Mucosa of descending colon (tissue), 3 donors: ENCODE measurements at regions not wholly inside any gene's neighbourhood (a gene's known extent, or its start where the extent isn't known, plus 50 kb on each side); places are given as distances from the start of the nearest gene placed in this dataset.

ENCODE experiments used
- ATAC-seq: fragments of 200-7000 bp; cut with Tn5 transposase; one replicate; pipeline ENCODE4 v1.9.1; 2020; ENCODE audit warnings: mild to moderate bottlenecking, moderate library complexity
- DNase-seq, 3 donors: peaks; one replicate each; pipeline ENCODE4 v3.0.0-alpha.2; 2020
- H3K36me3 ChIP-seq: fragments of 200-600 bp; one replicate; pipeline ENCODE4 v1.8.0; 2021; ENCODE audit warnings: low read depth, mild to moderate bottlenecking
- H3K4me1 ChIP-seq: fragments of 200-600 bp; one replicate; pipeline ENCODE4 v1.8.0; 2021; ENCODE audit warnings: low read depth, mild to moderate bottlenecking
- H3K4me3 ChIP-seq: fragments of 200-600 bp; one replicate; pipeline ENCODE4 v1.8.0; 2021; ENCODE audit warnings: mild to moderate bottlenecking
- H3K9me3 ChIP-seq: fragments of 200-600 bp; one replicate; pipeline ENCODE4 v1.8.0; 2021; ENCODE audit warnings: mild to moderate bottlenecking
- CTCF ChIP-seq: fragments of 200-600 bp; IDR thresholded peaks from one replicate; pipeline ENCODE4 v1.8.0; 2022; ENCODE audit warnings: antibody characterized with exemption, mild to moderate bottlenecking
- intact Hi-C, 2 donors: fragments of 100-400 bp; cut with DNase I in 1 of 2; cut with micrococcal nuclease in 1 of 2; formaldehyde crosslinking; loops; one replicate each; pipeline versions ENCODE4 v1.11.0 to v1.11.1; 2022; cut with DNase I, micrococcal nuclease
- donor health status: DM: no; HTN: no; CAD: no; lungs with moderate emphysema.
- donor health status: DM: no; HTN: no; CAD: no.
- donor health status: DM: no; HTN: yes; CAD: no.

GRCh38 chr12:125690841-125691240 is 625.6 kb downstream of the AACS start:
- H3K9me3 ChIP-seq, result no peaks in the 10 kb centered on the region
- no peak for TF ChIP-seq CTCF
- H3K4me1 ChIP-seq, result no peaks in the 10 kb centered on the region
- ATAC-seq, result no peak
- H3K4me3 ChIP-seq, result no peak overlapping the region
- intact Hi-C loops, result no loop called here
- H3K36me3 ChIP-seq, result no peaks in the 10 kb centered on the region
- no peak for DNase-seq

GRCh38 chr12:125696054-125696453 is 630.8 kb downstream of the AACS start:
- Histone ChIP-seq H3K9me3 (no peaks in the 10 kb centered on the region), H3K4me1 (no peaks in the 10 kb centered on the region), H3K36me3 (no peaks in the 10 kb centered on the region), H3K4me3 (no peak overlapping the region)
- DNase-seq, result no peak
- no peak for ATAC-seq
- intact Hi-C loops, result no loop called here
- TF ChIP-seq CTCF, result no peak

- Histone ChIP-seq H3K9me3 (peaks cover 4% of the 10 kb centered on the region), H3K4me3 (no peak overlapping the region), H3K4me1 (no peaks in the 10 kb centered on the region), H3K36me3 (no peaks in the 10 kb centered on the region)
- intact Hi-C loops, result no loop called here
- DNase-seq (no peak), ATAC-seq (no peak)
- TF ChIP-seq CTCF, result no peak
These were observed 639.6 kb downstream of the AACS start for GRCh38 chr12:125704803-125705202.

- H3K4me1 ChIP-seq, result no peaks in the 10 kb centered on the region
- H3K4me3 ChIP-seq, result no peak overlapping the region
- no peak for DNase-seq
- H3K36me3 ChIP-seq, result no peaks in the 10 kb centered on the region
- intact Hi-C loops, result no loop called here
- H3K9me3 ChIP-seq, result peaks cover 43% of the 10 kb centered on the region
- ATAC-seq, result no peak
- no peak for TF ChIP-seq CTCF
These were observed 655.7 kb downstream of the AACS start for GRCh38 chr12:125720961-125721360.

- intact Hi-C loops, result no loop called here
- Histone ChIP-seq H3K36me3 (no peaks in the 10 kb centered on the region), H3K9me3 (peaks cover 39% of the 10 kb centered on the region), H3K4me1 (no peaks in the 10 kb centered on the region), H3K4me3 (no peak overlapping the region)
- no peak for ATAC-seq
- DNase-seq, result no peak
- no peak for TF ChIP-seq CTCF
These were observed 668.9 kb downstream of the AACS start for GRCh38 chr12:125734137-125734536.

GRCh38 chr12:125738211-125738610 is 673.0 kb downstream of the AACS start:
- TF ChIP-seq CTCF, result no peak
- H3K4me3 ChIP-seq, result no peak overlapping the region
- DNase-seq (no peak), ATAC-seq (no peak)
- no peaks in the 10 kb centered on the region for H3K36me3 ChIP-seq
- H3K4me1 ChIP-seq, result no peaks in the 10 kb centered on the region
- peaks cover 49% of the 10 kb centered on the region for H3K9me3 ChIP-seq
- intact Hi-C loops, result no loop called here
